Upper lobe of left lung (tissue), 4 donors: ENCODE measurements at regions not wholly inside any gene's neighbourhood (a gene's known extent, or its start where the extent isn't known, plus 50 kb on each side); places are given as distances from the start of the nearest gene placed in this dataset.

Experiments
- EP300 ChIP-seq, 4 donors: sonication (generic); formaldehyde crosslinking; IDR thresholded peaks; one replicate each; pipeline ENCODE4 v1.5.1; 2017; ENCODE audit warnings: antibody characterized with exemption in 4 of 4, control low read depth in 2 of 4
- POLR2A ChIP-seq, 4 donors: fragments of 450-650 bp; IDR thresholded peaks; one replicate each; pipeline ENCODE4 v1.5.1; 2016 to 2017; ENCODE audit warnings: antibody characterized with exemption in 4 of 4, mild to moderate bottlenecking in 2 of 4
- TF ChIP-seq, protein P1 (sequence below), 6 experiments: fragments of 450-650 bp in 4 of 6; fragments of 200-600 bp in 2 of 6; sonication (generic) in 2 of 6; IDR thresholded peaks; one replicate each; pipeline ENCODE4 v1.5.1; 2016 to 2019; ENCODE audit warnings: antibody characterized with exemption in 6 of 6

GRCh38 chr2:221211653-221212052 is 360.5 kb downstream of the EPHA4 start:
- no peak for TF ChIP-seq POLR2A (IDR thresholded peaks at IDR 0.05)
- TF ChIP-seq, protein P1, sequence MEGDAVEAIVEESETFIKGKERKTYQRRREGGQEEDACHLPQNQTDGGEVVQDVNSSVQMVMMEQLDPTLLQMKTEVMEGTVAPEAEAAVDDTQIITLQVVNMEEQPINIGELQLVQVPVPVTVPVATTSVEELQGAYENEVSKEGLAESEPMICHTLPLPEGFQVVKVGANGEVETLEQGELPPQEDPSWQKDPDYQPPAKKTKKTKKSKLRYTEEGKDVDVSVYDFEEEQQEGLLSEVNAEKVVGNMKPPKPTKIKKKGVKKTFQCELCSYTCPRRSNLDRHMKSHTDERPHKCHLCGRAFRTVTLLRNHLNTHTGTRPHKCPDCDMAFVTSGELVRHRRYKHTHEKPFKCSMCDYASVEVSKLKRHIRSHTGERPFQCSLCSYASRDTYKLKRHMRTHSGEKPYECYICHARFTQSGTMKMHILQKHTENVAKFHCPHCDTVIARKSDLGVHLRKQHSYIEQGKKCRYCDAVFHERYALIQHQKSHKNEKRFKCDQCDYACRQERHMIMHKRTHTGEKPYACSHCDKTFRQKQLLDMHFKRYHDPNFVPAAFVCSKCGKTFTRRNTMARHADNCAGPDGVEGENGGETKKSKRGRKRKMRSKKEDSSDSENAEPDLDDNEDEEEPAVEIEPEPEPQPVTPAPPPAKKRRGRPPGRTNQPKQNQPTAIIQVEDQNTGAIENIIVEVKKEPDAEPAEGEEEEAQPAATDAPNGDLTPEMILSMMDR (IDR thresholded peaks at IDR 0.05) = no peak
- TF ChIP-seq EP300 (IDR thresholded peaks at IDR 0.05) = no peak
